B cell (primary cell): ENCODE measurements at regions not wholly inside any gene's neighbourhood (a gene's known extent, or its start where the extent isn't known, plus 50 kb on each side); places are given as distances from the start of the nearest gene placed in this dataset.

Experiments
- CTCF ChIP-seq: fragments of 200-600 bp; IDR thresholded peaks from one replicate; pipeline ENCODE4 v1.8.0; 2022; ENCODE audit warnings: antibody characterized with exemption, mild to moderate bottlenecking
- EZH2 ChIP-seq: IDR thresholded peaks from 2 replicates; pipeline ENCODE4 v1.6.1; 2012; ENCODE audit warnings: borderline replicate concordance, low read depth, mild to moderate bottlenecking, moderate library complexity, low read length; ENCODE audit not compliant: insufficient read depth, poor library complexity, severe bottlenecking

GRCh38 chr2:128958241-128958640 is 639.6 kb upstream of the HS6ST1 start:
- TF ChIP-seq CTCF (no peak), EZH2 (no peak)
